Hematopoietic multipotent progenitor cell (in vitro differentiated cells): ENCODE measurements at regions not wholly inside any gene's neighbourhood (a gene's known extent, or its start where the extent isn't known, plus 50 kb on each side); places are given as distances from the start of the nearest gene placed in this dataset.
A peak's percentile ranks its signal among the peaks of the same experiment; 100 is the strongest.

Experiments used
- DNase-seq, 3 donors: peaks; one replicate each; pipeline ENCODE4 v3.0.0-alpha.2; 2011 to 2015; ENCODE audit warnings: low read depth in 2 of 3, low spot score in 2 of 3

- DNase-seq = no peak
These were observed 195.8 kb downstream of the NXNL2 start for GRCh38 chr9:88730780-88731179.

DNA sequence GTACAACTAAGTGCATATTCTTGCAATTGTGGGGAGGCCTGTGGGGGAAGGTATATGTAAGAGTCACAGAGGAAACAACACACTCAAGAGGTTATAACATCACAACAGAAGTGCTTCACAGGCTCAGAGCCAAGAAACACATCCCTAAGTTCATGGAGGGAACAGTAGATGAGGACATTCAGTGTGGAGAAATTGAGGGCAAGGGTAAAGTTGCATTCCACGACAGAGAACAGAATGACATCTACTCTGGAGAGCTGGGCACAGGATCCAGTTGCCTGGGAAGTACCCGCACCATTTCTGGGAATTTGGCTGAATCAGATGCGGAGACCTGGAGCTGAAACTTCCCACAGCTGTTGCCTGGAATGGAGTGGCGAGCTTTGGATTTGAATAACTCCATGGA is 197.2 kb downstream of the NXNL2 start:
- no peak for DNase-seq

DNA sequence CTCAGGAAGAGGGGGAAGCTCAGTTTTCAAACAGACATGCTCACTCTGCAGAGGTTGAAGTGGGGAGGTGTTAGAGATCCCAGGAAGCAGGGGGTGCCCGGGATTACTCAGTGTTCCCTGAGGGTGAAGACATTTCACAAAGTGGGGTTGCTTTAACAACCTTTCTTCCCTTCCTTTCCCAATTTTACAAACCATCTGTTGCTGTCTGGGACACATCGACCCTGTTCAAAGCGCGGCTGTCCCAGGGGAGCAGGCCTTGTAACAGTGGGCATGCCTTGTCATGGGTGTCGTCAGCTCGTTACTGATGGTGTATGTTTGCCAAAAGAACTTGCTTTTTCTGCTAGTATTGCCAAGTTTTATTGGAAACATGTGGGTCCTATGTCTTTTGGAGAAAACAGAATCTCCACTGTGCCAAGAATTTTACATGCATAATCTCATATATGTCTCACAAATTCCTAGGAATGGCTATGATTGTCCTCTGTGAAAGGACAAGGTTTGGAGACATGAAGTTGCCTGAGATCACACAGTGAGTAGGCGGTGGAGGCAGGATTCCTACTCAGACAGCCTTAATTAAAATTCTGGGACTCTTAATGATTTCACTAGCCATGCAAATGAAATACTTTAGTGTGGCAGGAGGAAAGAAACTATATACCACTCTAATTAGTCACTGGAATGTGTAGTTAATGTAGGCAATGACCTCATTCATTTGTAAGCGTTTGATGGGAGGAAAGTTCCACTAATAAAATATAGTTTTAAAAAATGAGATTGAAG is 198.9 kb downstream of the NXNL2 start:
- DNase-seq = no peak

DNA sequence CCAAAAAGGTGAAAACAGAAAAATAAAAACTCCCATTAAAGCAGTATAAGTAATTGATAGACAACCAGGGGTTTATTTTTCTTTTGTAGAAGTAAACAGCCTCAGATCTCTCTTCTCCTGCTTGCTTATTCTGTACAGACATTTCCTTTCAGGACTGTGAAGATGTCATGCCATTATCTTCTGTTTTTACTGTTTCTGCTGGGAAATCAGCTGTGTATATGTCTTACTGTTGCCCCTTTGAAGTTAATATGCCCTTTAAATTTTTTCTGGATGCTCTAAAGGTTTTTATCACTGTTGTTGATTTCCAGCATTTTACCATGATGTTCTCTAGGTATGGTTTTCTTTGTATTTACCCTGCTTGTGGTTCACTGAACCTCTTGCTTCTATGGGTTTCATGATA is 199.5 kb downstream of the NXNL2 start:
- no peak for DNase-seq

GRCh38 chr9:88736136-88736637 is 201.2 kb downstream of the NXNL2 start:
- DNase-seq = no peak

- no peak for DNase-seq
These were observed 202.1 kb downstream of the NXNL2 start for GRCh38 chr9:88737031-88737430.

DNA sequence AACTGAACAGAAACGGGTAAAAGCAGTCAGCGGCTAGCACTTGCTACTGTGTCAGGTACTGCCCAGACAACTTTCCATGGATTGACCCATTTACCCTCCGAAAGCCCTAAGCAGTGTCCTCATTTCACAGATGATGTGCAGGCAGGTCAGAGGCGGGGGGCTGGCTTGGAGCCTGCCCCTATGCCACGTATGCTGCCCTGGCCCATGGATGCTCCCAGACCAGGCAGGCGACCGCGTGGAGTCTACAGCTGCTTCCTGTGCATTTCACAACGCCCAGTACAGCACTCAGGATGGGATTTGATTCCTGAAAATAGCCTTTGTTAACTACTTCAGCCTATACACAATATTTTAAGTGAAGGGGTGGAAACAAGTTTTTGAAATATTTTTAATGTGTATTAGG is 202.9 kb downstream of the NXNL2 start:
- DNase-seq = no peak

- DNase-seq = no peak
These were observed 203.7 kb downstream of the NXNL2 start for GRCh38 chr9:88738709-88739108.

GRCh38 chr9:88739373-88739772 is 204.4 kb downstream of the NXNL2 start:
- DNase-seq = no peak

DNA sequence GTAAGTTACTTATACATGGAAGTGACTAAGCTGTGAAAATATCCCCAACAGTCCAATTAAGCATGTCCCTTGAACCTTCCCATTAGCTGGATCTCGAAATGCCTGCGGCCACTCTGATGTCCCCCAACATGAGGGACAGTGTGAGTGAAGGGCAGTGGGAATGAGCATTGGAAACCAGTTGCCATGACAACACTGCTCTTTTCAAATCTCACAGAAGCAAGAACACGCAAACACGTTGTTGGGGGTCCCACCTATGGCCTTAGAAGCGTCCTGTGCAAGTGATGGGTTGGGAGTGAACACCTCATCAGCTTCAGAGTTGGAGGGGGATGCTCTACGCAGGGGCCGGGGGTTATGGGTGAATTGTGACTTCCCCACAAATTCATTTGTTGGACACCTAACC is 205.9 kb downstream of the NXNL2 start:
- DNase-seq = no peak

GRCh38 chr9:88741335-88741734 is 206.4 kb downstream of the NXNL2 start:
- DNase-seq = peak in 1 of 3 donors; percentile 15

GRCh38 chr9:88742483-88742882 is 207.5 kb downstream of the NXNL2 start:
- DNase-seq = no peak

DNA sequence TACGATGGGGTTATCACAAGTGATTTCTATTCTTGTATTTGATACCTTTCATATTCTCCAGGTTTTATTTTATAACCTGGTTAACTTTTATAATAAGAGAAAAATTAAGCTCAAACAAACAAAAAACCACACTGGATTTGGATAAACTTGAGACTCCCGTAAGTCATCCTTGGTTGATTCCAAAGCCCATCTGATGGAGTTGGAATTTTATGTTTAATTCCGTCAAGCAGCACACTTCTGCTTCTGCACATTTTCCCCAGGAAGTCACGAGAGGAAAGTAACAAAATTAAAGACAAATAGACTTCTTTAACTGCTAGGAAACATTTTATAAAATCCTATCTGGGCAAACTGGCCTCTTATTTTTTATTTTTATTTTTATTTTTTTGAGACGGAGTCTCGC is 207.9 kb downstream of the NXNL2 start:
- DNase-seq = no peak

GRCh38 chr9:88745276-88746001 is 210.5 kb downstream of the NXNL2 start:
- DNase-seq = no peak

- DNase-seq = no peak
These were observed 211.2 kb downstream of the NXNL2 start for GRCh38 chr9:88746029-88746742.

DNA sequence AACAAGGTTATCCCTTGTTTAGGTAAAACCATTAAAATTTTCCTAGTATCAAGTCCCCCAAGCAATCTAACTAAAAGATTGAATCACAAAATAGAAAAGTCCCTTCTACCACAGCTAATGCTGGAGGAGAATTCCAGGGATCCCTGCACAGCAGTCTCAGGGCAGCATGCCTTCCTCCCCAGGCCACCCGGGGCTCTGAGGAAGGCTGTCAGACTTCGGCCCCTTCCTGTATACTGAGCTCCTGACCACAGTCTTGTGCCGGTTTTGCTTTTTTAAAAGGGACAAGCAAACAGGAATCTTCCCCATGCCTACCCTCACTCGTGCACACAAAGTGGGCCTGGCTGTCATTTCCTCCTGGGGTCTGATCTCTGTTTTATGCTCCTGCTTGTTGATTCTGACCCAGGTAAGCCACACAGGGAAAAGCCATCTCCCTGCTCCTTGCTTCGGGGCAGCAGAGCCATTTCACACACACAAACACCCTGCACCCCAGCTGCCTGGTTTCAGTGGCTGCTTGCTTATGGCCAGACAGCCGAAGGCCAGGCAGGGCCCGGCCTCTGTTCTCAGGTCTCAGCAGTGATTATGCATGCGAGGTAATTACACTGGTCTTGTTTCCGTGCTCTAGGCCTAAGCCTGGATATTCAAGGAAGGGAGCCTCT is 211.9 kb downstream of the NXNL2 start:
- no peak for DNase-seq

GRCh38 chr9:88747768-88748167 is 212.8 kb downstream of the NXNL2 start:
- peak in 2 of 3 donors; percentile 5 to 7 for DNase-seq

DNA sequence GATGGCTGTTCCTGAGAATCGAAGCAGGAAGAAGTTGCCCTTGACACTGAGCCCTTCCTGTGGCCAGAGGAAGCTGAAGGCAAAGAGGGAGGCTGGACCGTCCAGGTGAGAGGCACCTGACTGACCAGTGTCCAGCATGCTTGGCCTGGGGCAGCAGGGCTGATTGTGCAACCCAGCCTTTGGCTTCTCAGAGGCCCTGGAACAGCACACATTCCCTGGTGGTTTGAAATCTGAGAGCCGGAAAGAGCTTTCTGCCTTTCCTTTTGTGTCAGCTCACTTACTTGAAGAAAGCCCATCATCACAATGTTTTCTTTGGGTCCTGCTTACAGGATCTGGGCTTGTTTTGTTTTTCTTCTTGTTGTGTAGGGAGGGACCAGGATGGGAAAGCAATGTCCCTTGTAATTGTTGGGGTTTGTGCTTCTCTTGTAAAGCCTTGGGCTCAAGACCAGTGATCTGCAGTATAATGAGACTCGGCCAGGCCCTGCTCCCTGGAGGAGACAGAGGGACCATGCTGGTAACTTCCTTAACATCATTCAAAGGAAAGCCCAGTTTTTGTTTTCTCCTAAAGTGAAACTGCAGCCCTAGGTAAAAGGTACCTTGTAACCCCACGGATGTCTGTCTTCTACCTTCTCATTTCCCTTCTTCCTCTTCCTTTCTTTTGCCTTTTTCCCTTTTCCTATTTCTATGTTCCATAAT is 213.7 kb downstream of the NXNL2 start:
- DNase-seq = no peak

GRCh38 chr9:88749420-88749819 is 214.4 kb downstream of the NXNL2 start:
- no peak for DNase-seq

DNA sequence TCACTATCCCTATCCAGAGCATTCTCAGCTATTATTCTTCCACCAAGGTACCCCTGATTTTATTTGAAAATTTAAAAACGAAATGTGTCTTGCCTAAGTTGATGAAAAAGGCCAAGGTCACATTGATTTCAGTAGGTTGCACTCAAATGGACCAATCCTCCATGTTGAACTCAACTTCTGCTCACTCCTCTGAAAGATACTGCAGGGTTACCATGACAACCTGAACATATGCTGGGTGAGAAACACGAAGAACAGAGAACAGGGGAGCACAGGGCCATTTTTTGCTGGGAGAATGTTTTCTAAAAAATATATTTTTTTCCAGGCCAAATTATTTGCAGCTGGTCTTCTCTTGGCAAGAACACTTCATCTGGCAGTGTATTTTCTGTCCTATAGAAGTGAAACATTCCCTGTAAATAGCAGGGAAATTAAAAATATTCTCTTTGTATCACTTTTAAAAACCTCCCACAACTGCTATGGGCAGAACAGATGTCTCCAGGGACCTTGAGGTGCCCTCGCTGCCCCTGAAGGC is 215.9 kb downstream of the NXNL2 start:
- DNase-seq = no peak
